Amniotic stem cell (primary cell): ENCODE measurements at regions not wholly inside any gene's neighbourhood (a gene's known extent, or its start where the extent isn't known, plus 50 kb on each side); places are given as distances from the start of the nearest gene placed in this dataset.
"Not testable (repeated sequence)": the region's sequence is repeated elsewhere in the genome, so short reads cannot be mapped to it uniquely, and the experiment has no call there.

Source experiments
- DNase-seq: peaks from one replicate; lab custom pipeline; 2025; lab: John Stamatoyannopoulos, UW

- DNase-seq, result no peak
Observed at GRCh38 chr12:86590296-86590695, 334.1 kb upstream of the MGAT4C start.

GRCh38 chr12:86574143-86574542 lies 318.0 kb upstream of the MGAT4C start:
- DNase-seq, result no peak

- no peak for DNase-seq
Observed at GRCh38 chr12:86572455-86572854, 316.3 kb upstream of the MGAT4C start.

GRCh38 chr12:86565038-86565437 lies 308.8 kb upstream of the MGAT4C start:
- DNase-seq, result no peak

GRCh38 chr12:86555491-86555890 lies 299.3 kb upstream of the MGAT4C start:
- not testable (repeated sequence) for DNase-seq

GRCh38 chr12:86551146-86551571 lies 295.0 kb upstream of the MGAT4C start:
- DNase-seq, result no peak

- no peak for DNase-seq
Observed at GRCh38 chr12:86550218-86551145, 294.3 kb upstream of the MGAT4C start.

- DNase-seq, result no peak
Observed at GRCh38 chr12:86543716-86544115, 287.5 kb upstream of the MGAT4C start.

GRCh38 chr12:86530996-86531655 lies 274.9 kb upstream of the MGAT4C start:
- DNase-seq, result no peak

- DNase-seq, result no peak
Observed at GRCh38 chr12:86526060-86526595, 269.9 kb upstream of the MGAT4C start.

- no peak for DNase-seq
Observed at GRCh38 chr12:86523844-86524243, 267.7 kb upstream of the MGAT4C start.

- no peak for DNase-seq
Observed at GRCh38 chr12:86521870-86522269, 265.7 kb upstream of the MGAT4C start.

GRCh38 chr12:86513226-86513625 lies 257.0 kb upstream of the MGAT4C start:
- DNase-seq, result no peak

- DNase-seq, result no peak
Observed at GRCh38 chr12:86496595-86496994, 240.4 kb upstream of the MGAT4C start.

- DNase-seq, result no peak
Observed at GRCh38 chr12:86484473-86484872, 228.3 kb upstream of the MGAT4C start.

- DNase-seq, result no peak
Observed at GRCh38 chr12:86473231-86473630, 217.0 kb upstream of the MGAT4C start.

- DNase-seq, result no peak
Observed at GRCh38 chr12:86456776-86457175, 200.6 kb upstream of the MGAT4C start.

GRCh38 chr12:86456241-86456640 lies 200.1 kb upstream of the MGAT4C start:
- DNase-seq, result no peak

GRCh38 chr12:86445356-86445755 lies 189.2 kb upstream of the MGAT4C start:
- DNase-seq, result no peak

- no peak for DNase-seq
Observed at GRCh38 chr12:86435053-86435452, 178.9 kb upstream of the MGAT4C start.

GRCh38 chr12:86429824-86430223 lies 173.6 kb upstream of the MGAT4C start:
- DNase-seq, result no peak

- DNase-seq, result no peak
Observed at GRCh38 chr12:86421333-86421732, 165.1 kb upstream of the MGAT4C start.

GRCh38 chr12:86414201-86414600 lies 158.0 kb upstream of the MGAT4C start:
- DNase-seq, result no peak
